Liver (tissue), 8 donors: ENCODE measurements at regions not wholly inside any gene's neighbourhood (a gene's known extent, or its start where the extent isn't known, plus 50 kb on each side); places are given as distances from the start of the nearest gene placed in this dataset.

Experiments
- DNase-seq: peaks from one replicate; pipeline ENCODE4 v3.0.0-alpha.2; 2017; ENCODE audit warnings: low spot score
- H3K27ac ChIP-seq, 2 donors: one replicate each; pipeline ENCODE4 v1.7.0; 2013; ENCODE audit warnings: inconsistent platforms in 2 of 2, low read length in 2 of 2, control low read depth in 1 of 2, low read depth in 1 of 2, mild to moderate bottlenecking in 1 of 2
- H3K27me3 ChIP-seq, 4 donors: one replicate each; pipeline versions ENCODE4 v1.6.1 to v1.7.0; 2013; ENCODE audit warnings: low read length in 3 of 4, inconsistent platforms in 1 of 4, mild to moderate bottlenecking in 1 of 4, moderate library complexity in 1 of 4; ENCODE audit not compliant: control insufficient read depth in 4 of 4, insufficient read depth in 4 of 4
- H3K36me3 ChIP-seq, 4 donors: one replicate each; pipeline versions ENCODE4 v1.6.1 to v1.7.0; 2013; ENCODE audit warnings: low read length in 3 of 4, mild to moderate bottlenecking in 3 of 4, low read depth in 1 of 4, moderate library complexity in 1 of 4; ENCODE audit not compliant: control insufficient read depth in 4 of 4, insufficient read depth in 3 of 4
- H3K4me1 ChIP-seq, 4 donors: one replicate each; pipeline versions ENCODE4 v1.6.1 to v1.7.0; 2013; ENCODE audit warnings: low read length in 3 of 4, mild to moderate bottlenecking in 3 of 4, moderate library complexity in 1 of 4; ENCODE audit not compliant: control insufficient read depth in 4 of 4, insufficient read depth in 4 of 4
- H3K4me3 ChIP-seq, 3 donors: one replicate each; pipeline versions ENCODE4 v1.6.1 to v1.7.0; 2013; ENCODE audit warnings: low read length in 3 of 3, control low read depth in 1 of 3, low read depth in 1 of 3, mild to moderate bottlenecking in 1 of 3
- H3K9ac ChIP-seq, 2 donors: one replicate each; pipeline ENCODE4 v1.7.0; 2013; ENCODE audit warnings: low read length in 2 of 2, mild to moderate bottlenecking in 2 of 2, moderate library complexity in 2 of 2, control low read depth in 1 of 2, low read depth in 1 of 2
- H3K9me3 ChIP-seq, 4 donors: one replicate each; pipeline versions ENCODE4 v1.6.1 to v1.7.0; 2013; ENCODE audit warnings: low read length in 3 of 4; ENCODE audit not compliant: control insufficient read depth in 4 of 4
- EGR1 ChIP-seq, 2 donors: IDR thresholded peaks; 2 replicates each; pipeline ENCODE4 v1.6.1; 2016 to 2018; ENCODE audit warnings: antibody characterized with exemption in 2 of 2, low read depth in 2 of 2
- FOXA1 ChIP-seq: IDR thresholded peaks from 2 replicates; pipeline ENCODE4 v1.6.1; 2016; ENCODE audit warnings: antibody characterized with exemption
- FOXA2 ChIP-seq: IDR thresholded peaks from 2 replicates; pipeline ENCODE4 v1.6.1; 2016; ENCODE audit warnings: antibody characterized with exemption
- GABPA ChIP-seq, 2 donors: IDR thresholded peaks in 1 of 2; conservative IDR thresholded peaks in 1 of 2; 2 replicates each; pipeline ENCODE4 v1.6.1; 2016; ENCODE audit warnings: antibody characterized with exemption in 2 of 2, mild to moderate bottlenecking in 1 of 2, moderate library complexity in 1 of 2
- HNF4A ChIP-seq, 2 donors: conservative IDR thresholded peaks; 2 replicates each; pipeline ENCODE4 v1.6.1; 2016; ENCODE audit warnings: antibody characterized with exemption in 2 of 2, mild to moderate bottlenecking in 2 of 2
- HNF4G ChIP-seq: IDR thresholded peaks from 2 replicates; pipeline ENCODE4 v1.6.1; 2016; ENCODE audit warnings: antibody characterized with exemption
- JUND ChIP-seq, 2 donors: IDR thresholded peaks; 2 replicates each; pipeline ENCODE4 v1.6.1; 2016; ENCODE audit warnings: antibody characterized with exemption in 2 of 2
- NR2F2 ChIP-seq: IDR thresholded peaks from 2 replicates; pipeline ENCODE4 v1.6.1; 2016; ENCODE audit warnings: antibody characterized with exemption
- RAD21 ChIP-seq, 2 donors: IDR thresholded peaks; 2 replicates each; pipeline ENCODE4 v1.6.1; 2016; ENCODE audit warnings: antibody characterized with exemption in 2 of 2, mild to moderate bottlenecking in 2 of 2
- RXRA ChIP-seq, 2 donors: IDR thresholded peaks; 2 replicates each; pipeline ENCODE4 v1.6.1; 2017 to 2018; ENCODE audit warnings: antibody characterized with exemption in 2 of 2, mild to moderate bottlenecking in 1 of 2
- SP1 ChIP-seq: IDR thresholded peaks from 2 replicates; pipeline ENCODE4 v1.6.1; 2018; ENCODE audit warnings: antibody characterized with exemption, mild to moderate bottlenecking
- TAF1 ChIP-seq: conservative IDR thresholded peaks from 2 replicates; pipeline ENCODE4 v1.6.1; 2016; ENCODE audit warnings: antibody characterized with exemption, mild to moderate bottlenecking
- YY1 ChIP-seq: IDR thresholded peaks from 2 replicates; pipeline ENCODE4 v1.6.1; 2016; ENCODE audit warnings: antibody characterized with exemption, mild to moderate bottlenecking
- WGBS: extraction: QIAGEN DNeasy Blood & Tissue Kit; methylation state at CpG from one replicate; pipeline ENCODE4 v1.1.7; 2013; 5-methylcytosine and 5-hydroxymethylcytosine counted together
- TF ChIP-seq, protein P1 (sequence below): fragments of 150-350 bp; IDR thresholded peaks from 2 replicates; pipeline ENCODE4 v1.5.1; 2017; ENCODE audit warnings: improper control_type of control experiment, low read depth, low read length; ENCODE audit not compliant: missing input control
- TF ChIP-seq, protein P2 (sequence below): IDR thresholded peaks from 2 replicates; pipeline ENCODE4 v1.6.1; 2016; ENCODE audit warnings: antibody characterized with exemption
- TF ChIP-seq, protein P3 (sequence below): IDR thresholded peaks from 2 replicates; pipeline ENCODE4 v1.6.1; 2016; ENCODE audit warnings: antibody characterized with exemption
- TF ChIP-seq, protein P4 (sequence below): IDR thresholded peaks from 2 replicates; pipeline ENCODE4 v1.6.1; 2016; ENCODE audit warnings: antibody characterized with exemption
- donor health status: healthy.
- donor health status: healthy.
- donor health status: healthy.
- donor health status: healthy.
- donor health status: healthy.

DNA sequence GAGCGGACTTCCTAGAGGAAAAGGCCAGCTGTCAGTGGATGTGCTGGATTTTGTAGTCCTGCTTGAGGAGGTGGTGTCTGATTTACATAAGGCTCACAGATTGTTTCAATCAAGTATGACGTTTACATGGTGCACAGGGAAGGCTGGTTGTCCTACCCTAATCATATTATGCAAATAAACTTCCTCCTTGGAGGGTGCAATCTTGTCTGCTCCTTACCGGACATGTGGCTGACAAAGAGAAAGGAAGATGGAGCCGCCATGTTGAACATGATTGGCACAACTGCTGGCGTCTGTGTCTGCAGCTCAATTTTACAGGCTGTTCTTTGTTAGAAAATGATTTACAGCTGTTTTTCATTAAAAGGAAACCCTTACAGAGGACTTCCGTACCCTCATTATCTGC, 1656.1 kb downstream of the KCNT2 start:
- H3K27me3 ChIP-seq = no peaks in the 10 kb centered on the region
- no peak for TF ChIP-seq RXRA (IDR thresholded peaks at IDR 0.05)
- TF ChIP-seq FOXA1 = no peak
- TF ChIP-seq, protein P1, sequence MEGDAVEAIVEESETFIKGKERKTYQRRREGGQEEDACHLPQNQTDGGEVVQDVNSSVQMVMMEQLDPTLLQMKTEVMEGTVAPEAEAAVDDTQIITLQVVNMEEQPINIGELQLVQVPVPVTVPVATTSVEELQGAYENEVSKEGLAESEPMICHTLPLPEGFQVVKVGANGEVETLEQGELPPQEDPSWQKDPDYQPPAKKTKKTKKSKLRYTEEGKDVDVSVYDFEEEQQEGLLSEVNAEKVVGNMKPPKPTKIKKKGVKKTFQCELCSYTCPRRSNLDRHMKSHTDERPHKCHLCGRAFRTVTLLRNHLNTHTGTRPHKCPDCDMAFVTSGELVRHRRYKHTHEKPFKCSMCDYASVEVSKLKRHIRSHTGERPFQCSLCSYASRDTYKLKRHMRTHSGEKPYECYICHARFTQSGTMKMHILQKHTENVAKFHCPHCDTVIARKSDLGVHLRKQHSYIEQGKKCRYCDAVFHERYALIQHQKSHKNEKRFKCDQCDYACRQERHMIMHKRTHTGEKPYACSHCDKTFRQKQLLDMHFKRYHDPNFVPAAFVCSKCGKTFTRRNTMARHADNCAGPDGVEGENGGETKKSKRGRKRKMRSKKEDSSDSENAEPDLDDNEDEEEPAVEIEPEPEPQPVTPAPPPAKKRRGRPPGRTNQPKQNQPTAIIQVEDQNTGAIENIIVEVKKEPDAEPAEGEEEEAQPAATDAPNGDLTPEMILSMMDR = no peak
- no peak for TF ChIP-seq NR2F2
- TF ChIP-seq GABPA (IDR thresholded peaks at IDR 0.05 in 1 of 2, conservative IDR thresholded peaks at IDR 0.05 in 1 of 2) = no peak
- TF ChIP-seq TAF1 = no peak
- TF ChIP-seq RAD21 (IDR thresholded peaks at IDR 0.05) = no peak
- TF ChIP-seq JUND (IDR thresholded peaks at IDR 0.05) = no peak
- TF ChIP-seq, protein P2, sequence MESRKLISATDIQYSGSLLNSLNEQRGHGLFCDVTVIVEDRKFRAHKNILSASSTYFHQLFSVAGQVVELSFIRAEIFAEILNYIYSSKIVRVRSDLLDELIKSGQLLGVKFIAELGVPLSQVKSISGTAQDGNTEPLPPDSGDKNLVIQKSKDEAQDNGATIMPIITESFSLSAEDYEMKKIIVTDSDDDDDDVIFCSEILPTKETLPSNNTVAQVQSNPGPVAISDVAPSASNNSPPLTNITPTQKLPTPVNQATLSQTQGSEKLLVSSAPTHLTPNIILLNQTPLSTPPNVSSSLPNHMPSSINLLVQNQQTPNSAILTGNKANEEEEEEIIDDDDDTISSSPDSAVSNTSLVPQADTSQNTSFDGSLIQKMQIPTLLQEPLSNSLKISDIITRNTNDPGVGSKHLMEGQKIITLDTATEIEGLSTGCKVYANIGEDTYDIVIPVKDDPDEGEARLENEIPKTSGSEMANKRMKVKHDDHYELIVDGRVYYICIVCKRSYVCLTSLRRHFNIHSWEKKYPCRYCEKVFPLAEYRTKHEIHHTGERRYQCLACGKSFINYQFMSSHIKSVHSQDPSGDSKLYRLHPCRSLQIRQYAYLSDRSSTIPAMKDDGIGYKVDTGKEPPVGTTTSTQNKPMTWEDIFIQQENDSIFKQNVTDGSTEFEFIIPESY = no peak
- TF ChIP-seq SP1 = no peak
- TF ChIP-seq YY1 = no peak
- TF ChIP-seq HNF4A (conservative IDR thresholded peaks at IDR 0.05) = no peak
- TF ChIP-seq HNF4G = no peak
- TF ChIP-seq, protein P3, sequence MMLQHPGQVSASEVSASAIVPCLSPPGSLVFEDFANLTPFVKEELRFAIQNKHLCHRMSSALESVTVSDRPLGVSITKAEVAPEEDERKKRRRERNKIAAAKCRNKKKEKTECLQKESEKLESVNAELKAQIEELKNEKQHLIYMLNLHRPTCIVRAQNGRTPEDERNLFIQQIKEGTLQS = no peak
- no peak overlapping the region for H3K4me3 ChIP-seq
- no peak overlapping the region for H3K9ac ChIP-seq
- H3K4me1 ChIP-seq = no peaks in the 10 kb centered on the region
- no peaks in the 10 kb centered on the region for H3K9me3 ChIP-seq
- H3K27ac ChIP-seq = no peak overlapping the region
- H3K36me3 ChIP-seq = no peaks in the 10 kb centered on the region
- 79% methylated on average over 6 of the region's 6 CpGs for WGBS
- no peak for DNase-seq

DNA sequence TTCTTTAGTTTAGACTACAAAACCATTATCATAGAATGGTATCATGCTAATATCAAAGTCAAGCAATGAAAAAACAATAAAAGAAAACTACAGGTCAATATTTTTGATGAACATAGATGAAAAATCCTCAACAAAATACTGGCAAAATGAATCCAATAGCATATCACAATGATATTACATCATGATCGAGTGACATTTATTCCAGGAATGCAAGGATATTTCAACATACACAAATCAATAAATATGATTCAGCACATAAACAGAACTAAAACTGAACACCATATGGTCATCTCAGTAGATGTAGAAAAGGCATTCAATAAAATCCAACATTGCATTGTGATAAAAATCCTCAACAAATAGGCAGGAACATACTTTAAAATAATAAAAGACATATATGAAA, 1657.7 kb downstream of the KCNT2 start:
- Histone ChIP-seq H3K36me3 (no peaks in the 10 kb centered on the region), H3K9me3 (no peaks in the 10 kb centered on the region), H3K27ac (no peak overlapping the region), H3K4me3 (no peak overlapping the region), H3K4me1 (no peaks in the 10 kb centered on the region), H3K27me3 (no peaks in the 10 kb centered on the region), H3K9ac (no peak overlapping the region)
- DNase-seq = no peak
- TF ChIP-seq, protein P3 = no peak
- TF ChIP-seq YY1 (no peak), RAD21 (IDR thresholded peaks at IDR 0.05) (no peak), EGR1 (IDR thresholded peaks at IDR 0.05; ENCODE audit: low read depth in 2 of 2) (no peak), FOXA2 (no peak), GABPA (IDR thresholded peaks at IDR 0.05 in 1 of 2, conservative IDR thresholded peaks at IDR 0.05 in 1 of 2) (no peak), FOXA1 (no peak), HNF4A (conservative IDR thresholded peaks at IDR 0.05) (no peak)
- TF ChIP-seq, protein P2 = no peak
- TF ChIP-seq, protein P4, sequence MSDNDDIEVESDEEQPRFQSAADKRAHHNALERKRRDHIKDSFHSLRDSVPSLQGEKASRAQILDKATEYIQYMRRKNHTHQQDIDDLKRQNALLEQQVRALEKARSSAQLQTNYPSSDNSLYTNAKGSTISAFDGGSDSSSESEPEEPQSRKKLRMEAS = no peak
- TF ChIP-seq, protein P1 = no peak
- WGBS = 79% methylated on average over 1 of the region's 1 CpG
